ENCODE measurements at regions not wholly inside any gene's neighbourhood (a gene's known extent, or its start where the extent isn't known, plus 50 kb on each side); places are given as distances from the start of the nearest gene placed in this dataset.

- TF ChIP-seq EZH2 (IDR thresholded peaks at IDR 0.05; ENCODE audit: borderline replicate concordance) (no peak), CTCF (IDR thresholded peaks at IDR 0.05; ENCODE audit: poor library complexity) (no peak)
Observed at GRCh38 chr10:16011548-16011947, 151.2 kb upstream of the MINDY3 start.

All from hepatocyte (in vitro differentiated cells).